GM21825 (cell line): ENCODE measurements at regions not wholly inside any gene's neighbourhood (a gene's known extent, or its start where the extent isn't known, plus 50 kb on each side); places are given as distances from the start of the nearest gene placed in this dataset.
"Not testable (repeated sequence)": the region's sequence is repeated elsewhere in the genome, so short reads cannot be mapped to it uniquely, and the experiment has no call there.

ENCODE experiments used
- ATAC-seq: cut with Tn5 transposase; IDR thresholded peaks from one replicate; pipeline ENCODE4 v1.9.1; 2021; ENCODE audit warnings: mild to moderate bottlenecking, moderate library complexity; ENCODE audit not compliant: unreplicated experiment

DNA sequence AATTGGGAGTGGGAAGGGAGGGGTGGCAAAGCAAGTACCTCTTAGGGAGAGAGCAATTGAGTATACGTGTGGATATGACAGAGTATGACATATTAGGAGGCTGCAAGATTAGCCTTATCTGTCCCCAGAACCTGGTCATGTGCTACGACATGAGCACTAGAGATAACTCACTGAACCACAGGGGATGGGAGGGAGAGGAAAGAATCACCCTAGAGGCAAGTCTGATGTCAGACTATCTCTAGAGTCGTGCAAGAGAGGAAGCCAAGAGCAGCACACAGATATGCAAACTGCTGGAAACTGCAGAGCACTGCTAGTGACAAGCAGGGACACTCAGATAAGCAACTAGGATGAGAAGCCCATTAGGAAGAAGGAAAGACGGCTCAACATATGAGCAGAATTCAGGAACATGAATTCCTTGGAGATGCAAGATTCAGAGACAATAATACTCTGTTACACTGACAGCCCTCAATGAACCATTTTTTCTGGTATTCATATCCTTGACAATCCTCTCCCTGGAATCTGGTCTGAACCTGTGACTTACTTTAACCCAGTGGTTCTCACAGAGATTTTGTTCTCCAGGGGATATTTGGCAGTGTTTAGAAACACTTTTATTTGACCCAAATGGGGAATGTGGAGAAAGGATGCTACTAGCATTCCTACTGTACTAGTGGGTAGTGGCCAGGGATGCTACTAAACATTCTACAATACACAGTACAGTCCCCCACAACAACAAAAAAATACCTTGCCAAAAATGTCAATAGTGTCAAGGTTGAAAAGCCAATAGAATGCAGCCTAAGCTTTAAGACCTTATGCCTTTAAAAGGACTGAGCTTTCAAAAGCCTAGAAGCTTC, 84.0 kb upstream of the BMP2K start:
- no peak for ATAC-seq

GRCh38 chr4:78692822-78693170, 83.4 kb upstream of the BMP2K start:
- ATAC-seq: no peak

DNA sequence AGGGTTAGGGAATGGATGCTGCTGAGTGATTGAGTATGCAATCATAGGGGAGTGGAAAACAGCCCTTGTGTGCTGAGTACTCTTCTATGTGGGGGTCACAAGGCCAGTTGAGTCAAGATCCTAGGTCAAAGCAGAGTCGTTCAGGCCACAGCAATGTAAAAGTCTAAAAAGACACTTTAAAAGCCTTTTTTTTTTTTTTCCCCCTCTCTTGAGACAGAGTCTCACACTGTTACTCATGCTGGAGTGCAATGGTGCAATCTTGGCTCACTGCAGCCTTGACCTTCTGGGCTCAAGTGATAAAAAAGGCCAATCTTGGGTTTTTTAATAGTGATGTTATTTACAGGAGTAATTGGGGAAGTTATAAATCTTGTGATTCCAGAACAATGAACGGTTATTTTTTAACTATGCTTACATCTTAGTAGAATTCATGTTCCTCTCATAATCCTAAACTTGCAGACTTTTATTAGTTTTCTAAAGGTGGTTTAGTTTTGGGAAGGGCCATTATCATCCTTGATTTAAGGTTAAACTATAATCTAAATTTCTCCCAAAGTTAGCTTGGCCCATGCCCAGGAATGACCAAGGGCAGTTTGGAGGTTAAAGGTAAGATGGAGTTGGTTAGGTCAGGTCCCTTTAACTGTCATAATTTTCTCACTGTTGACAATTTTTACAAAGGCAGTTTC, 82.2 kb upstream of the BMP2K start:
- ATAC-seq: no peak

GRCh38 chr4:78694457-78694787, 81.7 kb upstream of the BMP2K start:
- ATAC-seq: no peak

DNA sequence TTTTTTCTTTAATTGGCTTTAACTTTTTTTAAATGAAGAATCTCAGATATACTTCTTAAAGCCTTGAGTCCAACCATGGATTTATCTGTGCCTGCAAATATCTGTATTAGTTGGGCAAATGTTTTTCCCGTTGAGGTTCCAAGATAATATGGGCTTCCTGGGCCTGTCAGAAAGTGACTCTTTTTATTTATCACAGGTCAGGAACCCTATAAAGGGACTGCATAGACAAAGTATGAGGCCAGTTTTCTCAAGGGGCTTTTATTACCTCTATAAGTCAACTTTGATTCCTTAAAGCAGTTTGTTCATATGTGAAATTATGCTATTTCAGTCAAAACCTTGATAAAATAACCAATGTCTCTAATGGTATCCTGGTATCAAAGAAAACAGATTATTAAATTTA, 80.2 kb upstream of the BMP2K start:
- ATAC-seq: no peak

DNA sequence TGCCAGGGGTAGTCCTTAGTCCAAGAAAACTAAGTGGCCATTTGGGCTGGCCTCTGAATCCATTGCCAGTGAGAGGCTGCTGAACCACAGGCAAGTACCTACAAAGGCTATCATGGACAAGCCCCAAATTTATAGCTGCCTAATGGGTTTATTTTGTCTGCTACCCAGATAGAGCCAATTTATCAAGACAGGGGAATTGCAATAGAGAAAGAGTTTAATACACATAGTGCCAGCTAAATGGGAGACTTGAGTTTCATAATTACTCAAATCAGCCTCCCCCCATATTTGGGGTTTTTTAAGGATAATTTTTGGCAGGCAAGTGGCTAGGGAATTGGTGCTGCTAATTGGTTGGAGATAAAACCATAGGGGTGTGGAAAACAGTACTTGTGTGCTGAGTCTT, 73.1 kb upstream of the BMP2K start:
- ATAC-seq: no peak

- ATAC-seq: no peak
Measured at GRCh38 chr4:78704317-78704716, 71.8 kb upstream of the BMP2K start.

- no peak for ATAC-seq
Measured at GRCh38 chr4:78704981-78705683, 71.0 kb upstream of the BMP2K start.

DNA sequence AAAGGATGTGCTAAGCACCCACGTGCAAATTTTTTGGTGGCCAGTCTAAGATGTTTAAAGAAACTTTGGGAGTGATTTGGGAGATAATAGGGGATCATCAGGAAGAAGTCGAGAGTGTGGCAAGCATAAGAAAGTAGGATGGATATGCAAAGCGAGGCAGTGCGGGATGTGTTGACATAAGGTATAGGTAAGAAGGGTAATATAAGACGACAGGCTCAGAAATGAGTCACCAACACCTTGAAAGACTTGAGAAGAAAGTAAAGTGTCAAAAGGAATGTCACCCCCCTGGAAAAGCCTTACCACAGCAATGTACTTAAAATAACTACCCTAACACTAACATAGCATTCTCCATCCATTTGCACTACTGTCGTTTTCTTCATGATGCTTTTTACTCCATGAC, 69.8 kb upstream of the BMP2K start:
- no peak for ATAC-seq

DNA sequence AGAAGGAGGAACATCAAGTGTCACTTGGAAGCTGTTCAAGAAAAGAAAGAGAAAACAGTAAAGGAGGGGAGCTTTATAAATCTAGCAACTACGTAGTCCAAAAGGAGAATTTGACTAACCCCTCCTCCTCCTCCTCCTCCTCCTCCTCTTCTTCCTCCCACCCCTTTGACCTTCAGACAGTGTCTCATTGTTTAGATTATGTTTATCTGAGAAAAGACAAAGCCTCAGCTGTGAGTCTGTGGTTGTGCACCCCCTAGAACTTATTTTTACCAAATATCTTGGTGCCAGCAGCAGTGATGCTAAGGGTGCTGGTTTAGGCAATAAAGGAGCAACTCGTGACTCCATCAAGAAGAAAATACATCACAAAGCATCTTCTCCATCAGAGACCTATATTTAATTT, 68.9 kb upstream of the BMP2K start:
- no peak for ATAC-seq

- no peak for ATAC-seq
Measured at GRCh38 chr4:78707793-78708192, 68.4 kb upstream of the BMP2K start.

DNA sequence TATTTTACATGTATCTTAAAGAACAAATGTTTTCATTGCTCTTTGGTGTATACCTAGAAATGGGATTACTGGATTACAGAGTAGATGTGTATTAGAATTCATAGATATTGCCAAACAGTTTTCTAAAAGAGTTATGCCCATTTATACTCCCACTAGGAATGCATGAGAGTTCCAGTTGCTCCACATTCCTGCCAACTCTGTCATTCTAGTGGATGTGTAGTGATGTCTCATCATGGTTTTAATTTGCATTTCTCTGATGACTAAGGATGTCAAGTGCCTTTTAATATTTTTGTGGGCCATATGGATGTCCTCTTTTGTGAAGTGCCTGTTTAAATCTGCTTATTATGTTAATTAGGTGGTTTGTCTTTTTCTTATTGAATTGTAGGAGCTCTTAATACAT, 65.6 kb upstream of the BMP2K start:
- no peak for ATAC-seq

DNA sequence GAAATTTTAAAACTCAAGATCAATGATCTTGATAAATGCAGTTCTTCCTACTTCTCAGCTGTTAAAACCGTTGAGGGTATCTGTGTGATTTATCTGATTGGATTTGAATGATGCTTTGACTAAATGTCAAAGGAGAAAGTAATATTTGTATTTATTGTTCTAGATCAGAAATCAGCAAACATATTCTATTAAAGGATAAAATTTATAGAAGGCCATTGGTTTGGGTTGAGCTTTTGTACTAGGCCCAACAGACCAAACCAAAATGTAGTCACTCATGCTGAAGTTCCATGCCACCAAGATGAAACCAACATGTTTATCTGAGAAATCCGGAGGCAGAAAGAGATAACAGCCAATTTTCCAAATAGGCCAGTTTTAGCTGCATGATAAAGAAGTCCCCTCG, 64.5 kb upstream of the BMP2K start:
- no peak for ATAC-seq

DNA sequence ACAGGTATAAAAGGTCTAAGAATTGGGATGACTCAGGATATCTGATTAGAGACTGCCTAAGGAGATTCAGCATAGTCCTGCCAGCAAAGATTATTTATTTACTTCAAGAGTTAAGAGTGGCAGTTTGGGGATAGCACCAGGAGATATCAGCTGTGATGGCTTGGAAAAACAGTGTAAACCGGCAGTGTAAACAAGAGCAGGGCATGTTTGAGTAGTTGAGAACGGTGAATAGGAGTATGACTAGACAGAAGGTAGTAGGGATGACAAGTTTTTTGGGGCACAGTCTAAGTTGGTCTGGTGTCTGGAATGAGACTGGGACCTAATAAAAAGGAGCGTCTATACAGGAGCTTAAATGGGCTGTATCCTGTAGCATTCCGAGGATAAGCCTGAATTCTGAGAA, 61.6 kb upstream of the BMP2K start:
- not testable (repeated sequence) for ATAC-seq

DNA sequence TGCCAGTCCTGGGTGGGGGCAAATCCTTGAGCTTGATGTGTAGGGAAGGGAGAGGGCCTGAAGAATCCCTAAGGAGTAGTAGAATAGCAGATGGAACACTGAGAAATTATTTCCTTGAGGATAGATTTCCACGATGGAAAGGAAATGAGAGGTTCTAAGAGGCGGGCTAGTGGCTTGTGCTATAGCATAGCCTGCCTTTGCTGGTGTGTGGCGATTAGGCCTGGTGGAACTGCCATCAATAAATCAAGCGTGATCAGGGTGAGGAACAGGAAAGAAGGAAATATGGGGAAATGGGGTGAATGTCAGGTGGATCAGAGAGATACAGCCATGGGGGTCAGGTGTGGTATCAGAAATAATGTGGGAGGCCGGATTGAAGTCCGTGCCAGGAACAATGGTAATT, 60.8 kb upstream of the BMP2K start:
- ATAC-seq: not testable (repeated sequence)

- not testable (repeated sequence) for ATAC-seq
Measured at GRCh38 chr4:78717712-78718111, 58.4 kb upstream of the BMP2K start.

DNA sequence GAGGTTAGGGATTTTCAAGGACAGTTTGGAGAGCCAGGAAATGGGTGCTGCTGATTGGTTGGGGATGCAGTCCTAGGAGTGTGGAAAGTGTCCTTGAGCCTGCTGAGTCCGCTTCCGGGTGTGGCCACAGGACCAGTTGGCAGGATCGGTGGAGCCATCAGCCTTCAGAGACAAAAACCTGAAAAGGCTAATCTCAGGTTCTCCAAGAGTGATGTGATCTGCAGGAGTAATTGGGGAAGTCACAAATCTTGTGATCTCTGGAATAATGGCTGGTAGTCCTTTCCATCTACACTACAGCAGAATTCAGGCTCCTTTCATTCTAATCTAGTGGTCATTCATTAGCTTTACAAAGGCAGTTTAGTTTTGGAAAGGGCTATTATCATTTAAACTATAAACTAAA, 55.9 kb upstream of the BMP2K start:
- no peak for ATAC-seq

DNA sequence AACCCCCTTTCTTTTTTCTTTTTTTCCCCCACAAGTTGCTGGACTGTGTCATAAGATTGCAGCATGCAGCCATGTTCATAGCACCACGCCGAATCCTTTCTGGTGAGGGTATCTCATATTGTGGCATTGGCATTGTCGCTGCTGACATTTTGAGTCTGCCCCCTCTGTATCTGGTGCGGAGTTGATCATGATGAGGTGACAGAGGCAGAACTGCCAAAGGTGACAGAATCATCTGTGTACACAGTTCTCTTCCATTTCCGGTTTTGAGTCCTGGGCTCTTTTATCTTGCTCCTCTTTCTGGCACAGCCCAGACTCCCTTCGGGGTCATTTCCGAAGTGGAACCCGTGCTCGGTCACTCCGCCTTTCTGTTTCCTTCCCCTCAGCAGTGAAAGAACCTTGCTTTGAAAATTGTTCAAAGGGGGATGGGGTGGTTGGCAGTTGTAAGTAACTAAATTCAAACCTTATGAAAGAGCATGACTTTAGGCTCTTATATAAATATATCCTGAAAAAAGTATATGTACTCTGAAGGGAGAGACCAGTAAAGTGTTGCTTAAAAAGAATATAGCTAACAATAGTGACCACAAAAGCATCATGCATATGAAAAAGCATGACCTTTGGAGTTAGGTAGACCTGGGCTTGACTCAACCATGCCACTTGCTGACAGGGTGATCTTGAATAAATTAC, 55.0 kb upstream of the BMP2K start:
- peak; percentile 91 for ATAC-seq

DNA sequence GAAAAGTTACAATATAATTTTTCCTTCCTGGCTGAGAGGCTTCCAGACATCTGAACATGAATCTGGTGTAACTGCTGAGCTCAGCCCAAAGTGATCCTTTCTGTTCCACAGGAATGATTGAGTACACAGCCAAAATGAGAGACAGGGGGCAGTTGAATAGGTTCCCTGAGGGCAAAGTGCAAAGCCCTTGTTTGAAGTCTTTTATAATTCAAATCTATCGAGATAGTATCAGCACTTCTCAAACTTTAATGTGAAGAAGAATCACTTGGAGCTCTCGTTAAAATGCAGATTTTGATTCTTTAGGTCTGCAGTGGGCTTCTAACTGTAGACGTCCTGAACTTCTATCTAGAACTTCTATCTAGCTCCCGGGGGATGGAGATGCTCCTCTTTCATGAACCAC, 54.4 kb upstream of the BMP2K start:
- no peak for ATAC-seq

- ATAC-seq: no peak
Measured at GRCh38 chr4:78722320-78722719, 53.8 kb upstream of the BMP2K start.

GRCh38 chr4:78722878-78723277, 53.3 kb upstream of the BMP2K start:
- ATAC-seq: no peak
